Vagina (tissue), 2 donors: ENCODE measurements at regions not wholly inside any gene's neighbourhood (a gene's known extent, or its start where the extent isn't known, plus 50 kb on each side); places are given as distances from the start of the nearest gene placed in this dataset.

Experiments
- POLR2AphosphoS5 ChIP-seq, 2 donors: sonication (generic); formaldehyde crosslinking; IDR thresholded peaks; one replicate each; pipeline ENCODE4 v1.9.0; 2017; ENCODE audit warnings: antibody characterized with exemption in 2 of 2, mild to moderate bottlenecking in 2 of 2, low read depth in 1 of 2; ENCODE audit not compliant: insufficient read depth in 1 of 2
- TF ChIP-seq, protein P1 (sequence below), 3 experiments: fragments of 450-650 bp in 2 of 3; fragments of 200-600 bp in 1 of 3; sonication (generic) in 1 of 3; IDR thresholded peaks; one replicate each; pipeline ENCODE4 v1.5.1; 2017 to 2019; ENCODE audit warnings: antibody characterized with exemption in 3 of 3, mild to moderate bottlenecking in 2 of 3, moderate library complexity in 2 of 3

GRCh38 chr2:7584017-7584416 lies 666.8 kb downstream of the RNF144A start:
- TF ChIP-seq, protein P1, sequence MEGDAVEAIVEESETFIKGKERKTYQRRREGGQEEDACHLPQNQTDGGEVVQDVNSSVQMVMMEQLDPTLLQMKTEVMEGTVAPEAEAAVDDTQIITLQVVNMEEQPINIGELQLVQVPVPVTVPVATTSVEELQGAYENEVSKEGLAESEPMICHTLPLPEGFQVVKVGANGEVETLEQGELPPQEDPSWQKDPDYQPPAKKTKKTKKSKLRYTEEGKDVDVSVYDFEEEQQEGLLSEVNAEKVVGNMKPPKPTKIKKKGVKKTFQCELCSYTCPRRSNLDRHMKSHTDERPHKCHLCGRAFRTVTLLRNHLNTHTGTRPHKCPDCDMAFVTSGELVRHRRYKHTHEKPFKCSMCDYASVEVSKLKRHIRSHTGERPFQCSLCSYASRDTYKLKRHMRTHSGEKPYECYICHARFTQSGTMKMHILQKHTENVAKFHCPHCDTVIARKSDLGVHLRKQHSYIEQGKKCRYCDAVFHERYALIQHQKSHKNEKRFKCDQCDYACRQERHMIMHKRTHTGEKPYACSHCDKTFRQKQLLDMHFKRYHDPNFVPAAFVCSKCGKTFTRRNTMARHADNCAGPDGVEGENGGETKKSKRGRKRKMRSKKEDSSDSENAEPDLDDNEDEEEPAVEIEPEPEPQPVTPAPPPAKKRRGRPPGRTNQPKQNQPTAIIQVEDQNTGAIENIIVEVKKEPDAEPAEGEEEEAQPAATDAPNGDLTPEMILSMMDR (IDR thresholded peaks at IDR 0.05), result no peak
- no peak for TF ChIP-seq POLR2AphosphoS5 (IDR thresholded peaks at IDR 0.05; ENCODE audit: insufficient read depth in 1 of 2, low read depth in 1 of 2)
